BJ (cell line): ENCODE measurements at regions not wholly inside any gene's neighbourhood (a gene's known extent, or its start where the extent isn't known, plus 50 kb on each side); places are given as distances from the start of the nearest gene placed in this dataset.

Experiments
- CTCF ChIA-PET: fragments of 350-600 bp; formaldehyde crosslinking; extraction: SDS; loops from one replicate; lab custom pipeline; 2021; ENCODE audit warnings: antibody characterized with exemption, inconsistent platforms; lab: Yijun Ruan, JAX
- POLR2A ChIA-PET: fragments of 300-600 bp; sonication (Branson Sonifier 250); formaldehyde crosslinking; extraction: SDS; loops from one replicate; lab custom pipeline; 2021; ENCODE audit warnings: antibody characterized with exemption; lab: Charles Lee
- DNase-seq: peaks from one replicate; pipeline ENCODE4 v3.0.0-alpha.2; 2011; ENCODE audit warnings: low read depth
- H3K27me3 ChIP-seq: 2 replicates; pipeline ENCODE4 v1.6.0; 2011; ENCODE audit warnings: low read length; ENCODE audit not compliant: control insufficient read depth, insufficient read depth
- H3K36me3 ChIP-seq: 2 replicates; pipeline ENCODE4 v1.5.1; 2011; ENCODE audit warnings: low read length; ENCODE audit not compliant: control insufficient read depth, insufficient read depth
- H3K4me3 ChIP-seq: 2 replicates; pipeline ENCODE4 v1.5.1; 2011; ENCODE audit warnings: low read depth, mild to moderate bottlenecking, control low read depth, low read length
- CTCF ChIP-seq: IDR thresholded peaks from 2 replicates; pipeline ENCODE4 v1.5.1; 2011; ENCODE audit warnings: low read depth, mild to moderate bottlenecking, control low read depth, inconsistent platforms, low read length, moderate library complexity; ENCODE audit not compliant: insufficient read depth

- ChIA-PET CTCF (no interaction called here), POLR2A (no interaction called here)
- no peak overlapping the region for H3K4me3 ChIP-seq
- H3K36me3 ChIP-seq = no peaks in the 10 kb centered on the region; the same call in 1 of the 2 replicates
- no peaks in the 10 kb centered on the region; the same call in 1 of the 2 replicates for H3K27me3 ChIP-seq
- DNase-seq = no peak
- TF ChIP-seq CTCF = no peak
Measured at GRCh38 chr1:83691953-83692500, 306.9 kb downstream of the TTLL7 start.

GRCh38 chr1:83689921-83690868 lies 308.7 kb downstream of the TTLL7 start:
- no peak for TF ChIP-seq CTCF
- H3K4me3 ChIP-seq = no peak overlapping the region
- H3K36me3 ChIP-seq = no peaks in the 10 kb centered on the region; the same call in 1 of the 2 replicates
- POLR2A ChIA-PET = no interaction called here
- no peak for DNase-seq
- CTCF ChIA-PET = no interaction called here
- H3K27me3 ChIP-seq = no peaks in the 10 kb centered on the region; the same call in 1 of the 2 replicates

- ChIA-PET POLR2A (no interaction called here), CTCF (no interaction called here)
- TF ChIP-seq CTCF = no peak
- Histone ChIP-seq H3K27me3 (no peaks in the 10 kb centered on the region), H3K4me3 (no peak overlapping the region), H3K36me3 (no peaks in the 10 kb centered on the region)
- DNase-seq = no peak
Measured at GRCh38 chr1:83682132-83682531, 316.8 kb downstream of the TTLL7 start.

- no peak for TF ChIP-seq CTCF
- CTCF ChIA-PET = no interaction called here
- POLR2A ChIA-PET = no interaction called here
- no peak for DNase-seq
- no peaks in the 10 kb centered on the region for H3K27me3 ChIP-seq
- H3K36me3 ChIP-seq = no peaks in the 10 kb centered on the region
- H3K4me3 ChIP-seq = no peak overlapping the region
Measured at GRCh38 chr1:83676106-83676505, 322.8 kb downstream of the TTLL7 start.

GRCh38 chr1:83673312-83673711 lies 325.6 kb downstream of the TTLL7 start:
- H3K4me3 ChIP-seq = no peak overlapping the region
- H3K27me3 ChIP-seq = no peaks in the 10 kb centered on the region
- ChIA-PET CTCF (no interaction called here), POLR2A (no interaction called here)
- no peak for DNase-seq
- no peak for TF ChIP-seq CTCF
- no peaks in the 10 kb centered on the region for H3K36me3 ChIP-seq
